Endothelial cell of umbilical vein (primary cell): ENCODE measurements at regions not wholly inside any gene's neighbourhood (a gene's known extent, or its start where the extent isn't known, plus 50 kb on each side); places are given as distances from the start of the nearest gene placed in this dataset.

Experiments
- JUN ChIP-seq: IDR thresholded peaks from 2 replicates; pipeline ENCODE4 v1.6.1; 2011; ENCODE audit warnings: borderline replicate concordance, low read depth; ENCODE audit not compliant: insufficient read length, insufficient read depth
- POLR2A ChIP-seq: IDR thresholded peaks from 2 replicates; pipeline ENCODE4 v1.6.1; 2012; ENCODE audit warnings: low read depth, mild to moderate bottlenecking, control low read depth, low read length
- POLR2AphosphoS5 ChIP-seq: IDR thresholded peaks from 2 replicates; pipeline ENCODE4 v1.6.1; 2012; ENCODE audit warnings: low read depth, mild to moderate bottlenecking, control low read depth, low read length, moderate library complexity; ENCODE audit not compliant: insufficient read depth
- TF ChIP-seq, protein P1 (sequence below), 2 donors: IDR thresholded peaks; 1 replicate in 1 of 2; 2 replicates in 1 of 2; pipeline ENCODE4 v1.5.1; 2011; ENCODE audit warnings: low read length in 2 of 2, mild to moderate bottlenecking in 2 of 2, moderate library complexity in 2 of 2, control low read depth in 1 of 2, inconsistent platforms in 1 of 2, low read depth in 1 of 2; ENCODE audit not compliant: insufficient read depth in 1 of 2; ENCODE audit errors: extremely low read depth in 1 of 2

DNA sequence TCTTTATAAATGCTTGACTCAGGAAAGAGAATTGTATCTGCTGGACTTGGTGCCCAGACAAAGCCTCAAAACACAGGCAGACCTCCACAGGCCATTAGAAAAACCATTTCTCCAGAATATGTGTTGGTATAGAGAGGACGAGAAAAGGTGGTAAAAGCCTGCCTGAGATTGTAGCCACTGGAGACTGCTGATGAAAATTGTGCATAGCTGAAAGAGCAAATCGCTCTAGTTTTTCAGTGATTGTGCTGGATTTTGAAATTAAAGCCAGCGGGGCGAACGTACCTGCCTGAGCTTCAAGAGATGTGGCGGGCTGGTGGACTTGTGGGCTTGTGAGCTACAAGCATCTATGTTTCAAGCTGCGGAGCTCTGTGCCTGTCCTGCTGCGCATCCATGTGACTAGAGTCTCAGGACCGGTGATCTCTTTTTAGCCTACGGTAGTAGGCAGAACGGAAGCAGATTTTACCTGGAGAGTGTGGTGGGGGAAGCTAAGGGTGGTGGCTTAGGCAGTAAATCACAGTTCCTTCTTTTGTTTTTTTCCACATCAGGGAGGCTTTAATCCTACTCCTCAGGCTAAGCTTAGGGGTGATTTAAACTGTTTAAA lies 193.6 kb downstream of the SREK1 start:
- TF ChIP-seq, protein P1, sequence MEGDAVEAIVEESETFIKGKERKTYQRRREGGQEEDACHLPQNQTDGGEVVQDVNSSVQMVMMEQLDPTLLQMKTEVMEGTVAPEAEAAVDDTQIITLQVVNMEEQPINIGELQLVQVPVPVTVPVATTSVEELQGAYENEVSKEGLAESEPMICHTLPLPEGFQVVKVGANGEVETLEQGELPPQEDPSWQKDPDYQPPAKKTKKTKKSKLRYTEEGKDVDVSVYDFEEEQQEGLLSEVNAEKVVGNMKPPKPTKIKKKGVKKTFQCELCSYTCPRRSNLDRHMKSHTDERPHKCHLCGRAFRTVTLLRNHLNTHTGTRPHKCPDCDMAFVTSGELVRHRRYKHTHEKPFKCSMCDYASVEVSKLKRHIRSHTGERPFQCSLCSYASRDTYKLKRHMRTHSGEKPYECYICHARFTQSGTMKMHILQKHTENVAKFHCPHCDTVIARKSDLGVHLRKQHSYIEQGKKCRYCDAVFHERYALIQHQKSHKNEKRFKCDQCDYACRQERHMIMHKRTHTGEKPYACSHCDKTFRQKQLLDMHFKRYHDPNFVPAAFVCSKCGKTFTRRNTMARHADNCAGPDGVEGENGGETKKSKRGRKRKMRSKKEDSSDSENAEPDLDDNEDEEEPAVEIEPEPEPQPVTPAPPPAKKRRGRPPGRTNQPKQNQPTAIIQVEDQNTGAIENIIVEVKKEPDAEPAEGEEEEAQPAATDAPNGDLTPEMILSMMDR (IDR thresholded peaks at IDR 0.05; ENCODE audit: extremely low read depth in 1 of 2, insufficient read depth in 1 of 2, low read depth in 1 of 2, low read length in 2 of 2), result no peak
- TF ChIP-seq POLR2AphosphoS5 (no peak), POLR2A (no peak), JUN (no peak)
